IPS-18c (cell line): ENCODE measurements at regions not wholly inside any gene's neighbourhood (a gene's known extent, or its start where the extent isn't known, plus 50 kb on each side); places are given as distances from the start of the nearest gene placed in this dataset.
"Not testable (repeated sequence)": the region's sequence is repeated elsewhere in the genome, so short reads cannot be mapped to it uniquely, and the experiment has no call there.

Experiments used
- H3K4me3 ChIP-seq: 2 replicates; pipeline ENCODE4 v1.7.0; 2013; ENCODE audit warnings: low read depth, mild to moderate bottlenecking, low read length, moderate library complexity; ENCODE audit not compliant: insufficient read depth
- H3K9me3 ChIP-seq: one replicate; pipeline ENCODE4 v1.6.1; 2013; ENCODE audit warnings: mild to moderate bottlenecking, low read length, moderate library complexity; ENCODE audit not compliant: control insufficient read depth, insufficient read depth

DNA sequence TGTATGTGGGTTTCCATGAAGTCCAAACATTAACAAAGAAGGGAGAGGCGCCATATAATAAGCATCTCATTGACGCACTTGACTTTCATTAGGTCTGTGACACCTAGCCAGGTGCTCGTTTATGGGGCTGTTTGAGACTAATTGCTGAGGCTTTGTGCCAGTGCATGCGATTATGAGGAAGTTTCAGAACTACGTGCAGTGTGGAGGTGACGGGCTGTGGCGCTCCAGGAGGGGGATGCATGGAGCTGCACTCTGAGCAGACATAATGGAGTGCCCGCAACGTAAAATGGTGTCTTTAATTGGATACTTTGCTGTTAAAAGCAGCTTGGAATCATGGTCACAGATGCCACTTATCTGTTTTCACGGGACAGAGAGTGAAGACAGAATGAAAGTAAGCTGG, 223.2 kb downstream of the FGF9 start:
- peaks cover 4% of the 10 kb centered on the region for H3K9me3 ChIP-seq
- no peak overlapping the region for H3K4me3 ChIP-seq

DNA sequence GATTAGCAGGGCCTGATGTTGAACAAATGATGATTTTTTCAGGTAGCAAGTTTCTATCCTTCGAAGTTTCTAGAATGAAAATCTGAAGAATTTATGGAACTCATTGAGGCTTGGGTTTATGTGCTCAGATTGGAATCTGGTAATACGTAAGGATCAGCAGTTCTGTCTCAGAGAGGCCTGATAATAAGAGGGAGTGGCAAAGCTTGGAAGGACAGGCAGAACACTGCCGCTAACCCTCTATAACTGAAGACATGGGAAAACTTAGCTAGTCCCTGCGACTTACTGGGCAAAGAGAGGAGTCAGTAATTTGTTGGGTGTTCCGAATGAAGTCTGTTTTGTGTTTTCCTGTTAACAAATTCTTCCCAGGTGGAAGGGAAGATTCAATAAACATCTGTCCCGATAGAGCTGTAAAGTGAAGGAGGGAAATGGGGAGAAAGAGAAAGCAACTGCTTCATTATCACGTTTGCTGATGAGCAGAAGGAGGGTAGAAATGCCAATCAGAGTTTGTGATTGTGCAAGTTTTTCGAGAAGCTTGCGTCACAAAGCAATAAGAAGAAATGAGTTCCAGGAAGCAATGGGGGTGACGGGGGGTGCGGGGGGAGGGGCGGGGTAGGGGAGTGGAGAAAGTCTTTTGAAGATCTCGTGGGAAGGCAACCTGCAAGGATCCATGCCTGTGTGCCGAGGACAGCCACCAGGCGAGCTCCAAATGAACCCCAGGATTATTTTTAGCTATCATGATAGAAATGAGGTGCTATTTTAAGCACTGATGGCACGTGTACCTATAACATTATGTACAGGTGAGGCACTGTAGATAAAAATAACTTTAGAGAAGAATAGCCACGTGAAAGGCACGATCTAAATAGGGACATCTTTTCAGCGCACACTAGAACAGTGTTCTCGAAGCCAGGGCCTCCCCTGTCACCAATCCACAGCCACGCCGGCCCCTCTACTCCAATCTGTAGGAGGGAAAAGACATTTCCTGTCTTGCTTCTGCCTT, 224.1 kb downstream of the FGF9 start:
- H3K4me3 ChIP-seq = no peak overlapping the region
- H3K9me3 ChIP-seq = peaks cover 4% of the 10 kb centered on the region

DNA sequence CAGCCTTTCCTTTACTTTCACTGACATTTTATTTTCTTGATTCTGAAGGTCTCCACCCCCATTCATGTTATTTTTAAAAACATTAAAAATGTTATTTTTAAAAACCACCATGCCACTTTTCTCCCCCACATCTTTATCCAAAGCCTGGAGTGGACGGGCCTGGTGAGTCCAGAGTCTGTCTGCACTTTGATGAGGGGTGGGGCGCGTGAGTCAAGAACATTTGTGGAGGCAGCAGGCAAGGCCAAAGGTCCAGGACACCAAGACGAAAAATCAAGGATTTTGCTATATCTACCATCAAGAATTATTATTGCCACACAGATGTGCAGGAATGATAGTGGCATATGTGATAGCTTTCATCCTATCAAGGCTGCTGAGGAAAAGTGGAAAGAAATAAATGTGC, 224.9 kb downstream of the FGF9 start:
- H3K9me3 ChIP-seq = peaks cover 4% of the 10 kb centered on the region

DNA sequence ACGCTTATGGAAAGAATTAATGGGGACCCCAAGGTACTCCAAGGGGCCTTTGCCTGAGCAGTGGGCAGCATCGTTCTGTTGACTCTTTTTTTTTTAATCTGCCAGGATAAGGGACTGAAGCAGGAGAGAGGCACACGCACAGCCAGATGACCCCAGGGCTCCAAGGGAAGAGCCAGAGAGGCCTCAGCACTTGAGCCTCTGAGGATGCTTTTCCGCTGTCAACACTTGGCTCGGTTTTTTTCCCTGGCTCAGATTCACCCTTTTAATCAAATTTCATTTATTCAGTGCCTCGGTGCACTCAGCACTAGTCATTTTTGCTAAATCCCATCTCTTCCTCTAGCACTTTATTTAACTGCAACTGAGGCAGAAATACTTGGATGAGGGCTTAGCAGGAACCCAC, 226.3 kb downstream of the FGF9 start:
- H3K4me3 ChIP-seq = no peak overlapping the region
- H3K9me3 ChIP-seq = no peaks in the 10 kb centered on the region

More for the DNA sequence above, 224.9 kb downstream of the FGF9 start:
- H3K4me3 ChIP-seq = no peak overlapping the region

DNA sequence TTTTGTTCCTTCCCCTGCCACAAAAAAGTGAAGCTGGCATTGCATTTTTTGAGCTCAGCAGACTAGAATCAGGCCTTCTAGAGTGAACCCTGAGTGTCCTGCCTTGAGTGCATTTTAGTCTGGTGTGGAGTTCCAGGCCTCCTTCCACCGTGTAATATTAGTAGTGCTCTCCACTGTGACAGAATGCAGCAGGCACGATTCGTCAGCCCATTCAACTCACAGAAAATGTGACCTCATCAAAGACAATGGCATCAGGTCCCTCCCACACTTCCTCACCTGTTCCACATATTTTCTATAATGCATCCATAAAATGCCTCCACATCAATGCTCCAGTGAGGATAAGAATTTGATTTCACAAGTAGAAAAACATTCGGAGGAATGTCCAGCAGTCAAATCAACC, 227.6 kb downstream of the FGF9 start:
- H3K4me3 ChIP-seq = no peak overlapping the region
- no peaks in the 10 kb centered on the region for H3K9me3 ChIP-seq

DNA sequence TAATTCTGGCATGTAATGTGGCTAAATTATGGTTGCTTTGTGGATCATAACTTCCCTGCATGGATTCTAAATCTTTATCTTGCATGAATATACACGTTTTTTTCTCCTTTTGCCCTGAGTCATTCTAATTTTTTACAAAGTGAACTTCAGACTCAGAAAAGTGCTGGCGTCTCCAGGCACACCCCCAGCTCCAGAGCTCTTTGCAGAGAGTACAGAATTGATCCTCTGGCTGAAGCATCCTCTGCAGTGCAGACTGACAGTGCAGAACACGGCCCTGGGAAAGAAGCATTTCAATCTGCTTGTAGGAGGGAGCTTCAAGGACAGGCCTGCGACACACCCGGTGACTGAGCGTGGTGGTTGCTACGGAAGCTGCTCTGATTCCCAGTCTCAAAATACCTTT, 228.1 kb downstream of the FGF9 start:
- no peaks in the 10 kb centered on the region for H3K9me3 ChIP-seq

DNA sequence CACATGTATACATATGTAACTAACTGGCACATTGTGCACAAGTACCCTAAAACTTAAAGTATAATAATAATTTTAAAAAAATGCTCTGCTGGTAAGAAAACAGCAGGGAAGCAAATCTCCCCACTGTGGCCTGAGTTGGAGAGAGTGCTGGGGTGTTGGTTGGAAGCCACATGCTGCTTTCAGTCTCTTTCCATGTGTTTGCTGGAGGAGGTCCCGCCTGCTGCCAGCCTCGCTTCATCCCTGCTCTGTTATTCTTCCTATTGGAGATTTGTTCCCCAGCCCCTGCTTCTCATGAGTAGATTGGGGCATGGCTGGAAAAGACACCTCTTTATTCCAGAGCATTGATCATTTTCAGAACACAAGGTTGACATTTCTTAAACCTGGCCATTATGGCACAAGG, 230.5 kb downstream of the FGF9 start:
- H3K9me3 ChIP-seq = no peaks in the 10 kb centered on the region
- no peak overlapping the region for H3K4me3 ChIP-seq

More for the DNA sequence above, 228.1 kb downstream of the FGF9 start:
- no peak overlapping the region for H3K4me3 ChIP-seq

DNA sequence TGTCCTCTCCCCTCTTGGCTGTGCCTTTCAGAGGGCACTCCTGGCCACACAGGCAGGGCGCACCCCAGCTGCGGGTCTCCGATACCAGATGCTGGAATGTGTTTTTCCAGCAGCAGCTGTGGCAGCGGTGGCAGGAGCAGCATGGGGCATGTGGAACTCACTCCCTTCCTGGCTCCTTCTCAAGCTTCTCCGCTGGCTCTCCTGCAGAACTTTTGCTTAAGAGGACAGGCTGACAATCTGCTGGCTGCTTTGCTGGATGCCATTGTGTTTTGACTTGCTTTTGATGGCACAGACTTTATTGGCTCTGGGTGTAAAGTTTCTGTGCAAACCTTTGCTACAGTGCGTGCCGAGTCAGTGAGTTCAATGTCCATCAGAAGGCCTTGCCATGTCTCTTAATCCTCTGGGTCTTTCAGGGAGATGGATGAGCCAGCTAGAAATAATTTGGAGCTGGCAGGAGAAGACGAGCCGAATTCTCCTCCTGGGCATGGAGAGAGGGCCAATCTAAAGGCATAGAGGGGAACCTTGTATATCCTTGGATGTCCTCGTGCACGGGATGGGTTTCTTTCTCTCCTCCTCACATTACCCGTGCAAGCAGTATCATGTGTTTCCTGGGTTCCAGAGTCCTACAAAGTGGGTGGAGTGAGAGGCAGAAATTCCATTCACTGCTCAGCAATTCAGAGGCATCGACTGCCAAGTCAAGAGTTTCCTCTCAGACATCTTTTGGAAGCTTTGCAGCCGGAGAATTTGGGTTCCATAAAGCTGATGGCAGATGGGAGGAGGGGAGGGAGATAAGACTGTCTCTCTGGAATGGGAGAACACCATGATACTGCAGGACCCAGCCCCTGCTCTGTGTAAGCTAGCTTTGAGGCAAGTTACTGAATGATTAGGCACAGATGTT, 231.2 kb downstream of the FGF9 start:
- Histone ChIP-seq H3K9me3 (no peaks in the 10 kb centered on the region), H3K4me3 (no peak overlapping the region)

DNA sequence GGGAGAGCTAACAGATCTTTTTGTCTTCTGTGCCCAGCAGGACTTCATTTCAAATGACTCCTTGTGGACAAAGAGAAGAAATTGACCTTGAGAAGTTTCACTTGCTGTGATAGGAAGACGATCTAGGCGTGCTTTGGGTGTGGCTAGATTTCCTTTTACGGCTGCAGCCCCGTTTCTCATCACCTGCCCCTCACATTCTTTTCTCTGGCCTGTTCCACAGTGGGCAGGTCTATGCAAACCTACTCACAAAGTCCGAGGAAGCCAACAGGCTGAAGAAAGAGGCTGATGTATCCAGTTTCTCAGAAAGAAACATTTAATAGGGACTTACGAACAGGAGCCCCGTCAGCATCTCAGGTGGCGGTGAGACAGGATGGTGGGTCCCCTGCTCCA, 231.8 kb downstream of the FGF9 start:
- H3K9me3 ChIP-seq = no peaks in the 10 kb centered on the region

DNA sequence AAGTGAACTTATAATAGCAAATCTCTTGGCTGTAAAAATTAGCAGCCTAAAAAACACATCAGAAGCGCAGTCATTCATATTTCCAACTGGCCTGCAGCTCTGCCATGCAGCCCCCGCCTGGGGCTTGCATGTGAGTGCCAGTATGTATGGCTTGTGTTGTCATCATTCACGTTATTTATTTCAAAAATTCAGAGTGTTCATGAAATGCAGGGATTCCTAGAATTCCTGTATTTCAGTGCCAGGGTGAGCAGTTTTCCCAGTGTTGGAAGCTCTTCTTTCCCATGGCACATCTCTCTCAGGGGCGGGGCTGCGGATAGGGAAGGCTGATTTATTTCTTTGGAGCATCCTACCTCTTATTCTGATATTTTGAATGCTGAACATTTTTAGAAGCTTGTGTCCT, 234.6 kb downstream of the FGF9 start:
- Histone ChIP-seq H3K4me3 (no peak overlapping the region), H3K9me3 (no peaks in the 10 kb centered on the region)

More for the DNA sequence above, 231.8 kb downstream of the FGF9 start:
- no peak overlapping the region for H3K4me3 ChIP-seq

DNA sequence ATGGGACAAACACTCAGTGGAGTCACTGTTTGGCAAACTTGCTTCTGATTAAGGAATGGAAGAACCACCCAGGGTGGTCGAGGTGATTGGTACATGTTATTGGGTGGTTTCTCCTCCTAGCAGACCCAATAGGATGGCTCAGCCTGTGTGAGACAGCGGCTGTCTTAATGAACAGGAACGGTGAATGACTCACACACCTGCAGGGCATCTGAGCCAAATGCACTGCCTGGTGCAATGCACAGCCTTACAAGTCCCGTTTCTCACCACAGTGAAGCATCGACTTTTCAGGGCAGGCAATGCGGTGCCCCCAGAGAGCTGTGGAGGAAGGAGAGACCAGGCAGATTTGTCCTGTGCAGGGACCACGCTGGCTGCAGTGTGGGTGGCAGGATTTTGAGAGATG, 238.5 kb downstream of the FGF9 start:
- no peaks in the 10 kb centered on the region for H3K9me3 ChIP-seq

DNA sequence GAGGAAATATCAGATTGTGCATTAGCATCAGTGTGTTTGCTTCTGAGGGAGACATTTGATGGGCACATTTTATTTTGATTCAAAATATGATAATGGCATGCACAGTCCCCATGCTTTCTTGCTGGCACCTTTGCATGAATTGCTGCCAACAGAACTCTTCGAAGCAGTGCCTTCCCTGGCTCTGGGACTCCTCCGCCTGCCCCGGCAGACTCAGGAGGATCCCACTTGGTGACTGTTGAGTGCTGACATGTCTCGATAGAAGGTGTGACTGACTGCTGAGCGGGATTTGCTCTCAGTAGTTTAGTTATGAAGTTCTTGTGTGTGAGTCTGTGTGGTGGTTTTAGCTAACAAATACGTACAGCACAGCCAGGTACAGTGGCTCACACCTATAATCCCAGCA, 239.7 kb downstream of the FGF9 start:
- H3K4me3 ChIP-seq = no peak overlapping the region
- no peaks in the 10 kb centered on the region for H3K9me3 ChIP-seq

More for the DNA sequence above, 238.5 kb downstream of the FGF9 start:
- no peak overlapping the region for H3K4me3 ChIP-seq

DNA sequence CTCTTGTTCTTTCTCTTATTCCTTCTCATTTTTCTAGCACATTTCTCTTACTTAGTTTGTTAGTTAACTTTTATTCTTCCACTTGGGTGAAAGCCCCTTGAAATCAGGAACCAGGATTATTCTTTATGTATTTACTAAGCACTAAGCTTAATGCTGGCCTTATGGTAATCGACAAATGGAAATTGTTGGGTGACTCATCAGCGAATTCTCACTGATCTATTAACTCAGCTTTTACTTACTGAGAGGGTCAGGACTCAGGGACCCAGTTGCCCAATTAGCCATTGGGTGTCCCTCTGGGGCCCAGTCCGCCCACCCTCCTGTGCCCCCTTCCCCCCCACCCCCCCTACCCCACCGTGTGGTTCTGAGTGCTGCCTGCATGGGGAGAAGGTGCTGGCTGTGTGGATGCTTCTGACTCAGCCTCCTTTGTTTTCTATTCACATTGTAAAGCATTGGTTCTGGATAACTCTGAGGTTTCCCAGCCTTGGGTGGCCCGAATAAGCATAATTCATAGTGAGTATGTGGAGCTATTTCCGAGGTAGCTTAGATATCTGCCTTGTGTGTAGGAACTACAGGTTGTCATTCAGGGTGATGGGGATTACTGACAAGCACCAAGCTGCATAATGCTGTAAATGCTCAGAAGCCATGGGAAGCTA, 240.9 kb downstream of the FGF9 start:
- Histone ChIP-seq H3K9me3 (no peaks in the 10 kb centered on the region), H3K4me3 (no peak overlapping the region)

DNA sequence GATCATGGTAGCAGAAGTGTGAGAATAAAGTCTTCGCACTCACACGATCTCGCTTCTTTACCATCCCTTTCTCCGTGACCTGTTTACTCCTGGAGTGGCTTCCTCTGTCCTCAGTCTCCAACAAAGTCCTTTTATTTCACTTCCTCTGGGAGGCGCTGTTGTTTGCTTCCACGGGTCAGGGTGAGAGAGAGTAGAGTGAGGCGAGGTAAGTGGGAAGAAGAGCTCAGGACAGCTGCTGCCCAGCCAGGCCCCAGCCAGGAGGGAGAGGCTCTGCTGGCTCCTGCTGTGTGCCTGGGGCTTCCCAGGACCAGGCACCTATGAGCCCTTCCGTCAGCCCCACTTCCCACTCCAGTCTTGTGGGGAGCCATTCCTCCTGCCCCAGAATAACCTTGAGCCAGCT, 242.1 kb downstream of the FGF9 start:
- Histone ChIP-seq H3K4me3 (no peak overlapping the region), H3K9me3 (no peaks in the 10 kb centered on the region)

DNA sequence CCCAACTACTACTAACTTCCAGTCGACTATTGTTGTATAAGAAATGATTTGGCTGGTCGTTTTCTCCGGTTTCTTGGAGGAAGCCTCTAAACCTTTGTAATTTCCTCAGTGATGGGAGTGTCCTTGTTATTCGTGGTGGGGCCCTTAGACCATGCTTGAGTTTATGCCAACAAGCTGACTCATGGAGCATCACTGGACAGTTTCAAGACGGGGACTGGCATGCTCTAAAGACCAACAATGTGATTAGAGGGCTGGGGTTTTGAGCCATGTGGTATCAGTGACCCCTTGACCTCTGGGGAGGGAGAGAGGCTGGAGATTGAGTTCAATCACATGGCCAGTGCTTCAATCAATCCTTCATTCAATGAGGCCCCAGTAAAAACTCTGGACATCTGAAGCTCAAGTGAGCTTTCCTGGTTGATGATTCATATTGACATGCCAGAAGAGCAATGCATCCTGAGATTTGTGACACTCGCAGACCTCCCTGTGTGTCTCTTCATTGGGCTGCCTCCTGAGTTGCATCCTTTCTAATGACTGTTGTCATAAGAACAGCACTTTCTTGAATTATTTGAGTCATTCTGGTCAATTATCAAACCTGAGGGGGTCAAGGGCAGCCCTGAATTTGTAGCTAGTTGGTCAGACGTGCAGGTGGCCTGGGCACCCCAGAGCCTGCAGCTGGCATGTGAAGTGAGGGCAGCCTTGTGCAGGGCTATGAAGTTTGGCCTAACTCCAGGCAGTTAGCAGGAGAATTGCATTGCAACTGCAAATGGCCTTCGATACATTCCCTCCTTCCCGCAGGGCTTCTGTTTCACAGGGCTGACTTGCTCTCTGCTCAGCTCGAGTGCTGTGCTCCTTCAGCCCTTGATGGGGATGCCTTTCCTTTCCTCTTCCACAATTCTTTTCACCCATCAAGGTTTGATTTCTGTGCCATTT, 246.5 kb downstream of the FGF9 start:
- H3K9me3 ChIP-seq = peaks cover 2% of the 10 kb centered on the region

DNA sequence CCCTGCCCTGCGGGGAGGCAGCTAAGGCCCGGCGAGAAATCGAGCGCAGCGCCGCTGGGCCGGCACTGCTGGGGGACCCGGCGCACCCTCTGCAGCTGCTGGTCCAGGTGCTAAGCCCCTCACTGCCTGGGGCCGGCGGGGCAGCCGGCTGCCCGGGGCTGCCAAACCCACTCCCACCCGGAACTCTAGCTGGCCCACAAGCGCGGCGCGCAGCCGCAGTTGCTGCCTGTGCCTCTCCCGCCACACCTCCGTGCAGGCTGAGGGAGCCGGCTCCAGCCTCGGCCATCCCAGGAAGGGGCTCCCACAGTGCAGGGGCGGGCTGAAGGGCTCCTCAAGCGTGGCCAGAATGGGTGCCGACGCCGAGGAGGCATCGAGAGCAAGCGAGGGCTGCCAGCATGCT, 249.9 kb downstream of the FGF9 start:
- not testable (repeated sequence) for H3K9me3 ChIP-seq, H3K4me3 ChIP-seq

More for the DNA sequence above, 246.5 kb downstream of the FGF9 start:
- no peak overlapping the region for H3K4me3 ChIP-seq
